ENCODE measurements at regions not wholly inside any gene's neighbourhood (a gene's known extent, or its start where the extent isn't known, plus 50 kb on each side); places are given as distances from the start of the nearest gene placed in this dataset.

GRCh38 chr10:3679950-3680629, 104.9 kb downstream of the KLF6 start:
- H3K4me3 Mint-ChIP-seq: no peak overlapping the region
- no peaks in the 10 kb centered on the region for H3K36me3 Mint-ChIP-seq
- H3K27ac Mint-ChIP-seq: no peak overlapping the region
- DNase-seq (ENCODE audit: low spot score in 2 of 2) (no peak), ATAC-seq (no peak)
- no peaks in the 10 kb centered on the region for H3K9me3 Mint-ChIP-seq
- H3K4me1 Mint-ChIP-seq: peaks cover 6% of the 10 kb centered on the region

- ATAC-seq: no peak
- Mint-ChIP-seq H3K27ac (no peak overlapping the region), H3K9me3 (no peaks in the 10 kb centered on the region), H3K4me3 (no peak overlapping the region), H3K4me1 (no peaks in the 10 kb centered on the region), H3K36me3 (no peaks in the 10 kb centered on the region)
- no peak for DNase-seq (ENCODE audit: low spot score in 2 of 2)
Measured at GRCh38 chr10:3678629-3679227, 106.3 kb downstream of the KLF6 start.

GRCh38 chr10:3676564-3676963, 108.4 kb downstream of the KLF6 start:
- no peak for ATAC-seq
- no peaks in the 10 kb centered on the region for H3K9me3 Mint-ChIP-seq
- H3K4me1 Mint-ChIP-seq: no peaks in the 10 kb centered on the region
- no peak overlapping the region for H3K27ac Mint-ChIP-seq
- DNase-seq (ENCODE audit: low spot score in 2 of 2): no peak
- H3K4me3 Mint-ChIP-seq: no peak overlapping the region
- H3K36me3 Mint-ChIP-seq: no peaks in the 10 kb centered on the region

GRCh38 chr10:3672220-3672619, 112.8 kb downstream of the KLF6 start:
- ATAC-seq (no peak), DNase-seq (ENCODE audit: low spot score in 2 of 2) (no peak)
- H3K4me1 Mint-ChIP-seq: peaks cover 31% of the 10 kb centered on the region
- H3K4me3 Mint-ChIP-seq: no peak overlapping the region
- no peaks in the 10 kb centered on the region for H3K36me3 Mint-ChIP-seq
- H3K27ac Mint-ChIP-seq: no peak overlapping the region
- no peaks in the 10 kb centered on the region for H3K9me3 Mint-ChIP-seq

- Mint-ChIP-seq H3K36me3 (no peaks in the 10 kb centered on the region), H3K27ac (no peak overlapping the region), H3K4me3 (no peak overlapping the region), H3K4me1 (peaks cover 38% of the 10 kb centered on the region), H3K9me3 (no peaks in the 10 kb centered on the region)
- ATAC-seq (no peak), DNase-seq (ENCODE audit: low spot score in 2 of 2) (no peak)
Measured at GRCh38 chr10:3671386-3671955, 113.5 kb downstream of the KLF6 start.

- ATAC-seq: peak; percentile 66
- no peaks in the 10 kb centered on the region for H3K36me3 Mint-ChIP-seq
- H3K4me3 Mint-ChIP-seq: peak overlapping the region; percentile 68
Measured at GRCh38 chr10:3668966-3669330, 116.1 kb downstream of the KLF6 start.

GRCh38 chr10:3668276-3668965, 116.6 kb downstream of the KLF6 start:
- DNase-seq (ENCODE audit: low spot score in 2 of 2) (peak; percentile 25 to 67), ATAC-seq (peak; percentile 88)
- Mint-ChIP-seq H3K27ac (peak overlapping the region; percentile 82), H3K4me1 (peaks cover 38% of the 10 kb centered on the region), H3K9me3 (no peaks in the 10 kb centered on the region), H3K4me3 (peak overlapping the region; percentile 68), H3K36me3 (no peaks in the 10 kb centered on the region)

More at GRCh38 chr10:3668966-3669330, 116.1 kb downstream of the KLF6 start:
- peak overlapping the region; percentile 82 for H3K27ac Mint-ChIP-seq
- no peaks in the 10 kb centered on the region for H3K9me3 Mint-ChIP-seq
- no peak for DNase-seq (ENCODE audit: low spot score in 2 of 2)
- H3K4me1 Mint-ChIP-seq: peaks cover 38% of the 10 kb centered on the region

GRCh38 chr10:3666525-3667302, 118.3 kb downstream of the KLF6 start:
- DNase-seq (ENCODE audit: low spot score in 2 of 2) (no peak), ATAC-seq (peak; percentile 52)
- Mint-ChIP-seq H3K9me3 (no peaks in the 10 kb centered on the region), H3K4me1 (peaks cover 38% of the 10 kb centered on the region), H3K4me3 (peak overlapping the region; percentile 56), H3K27ac (peak overlapping the region; percentile 67), H3K36me3 (no peaks in the 10 kb centered on the region)

GRCh38 chr10:3665316-3665908, 119.6 kb downstream of the KLF6 start:
- Mint-ChIP-seq H3K4me3 (no peak overlapping the region), H3K36me3 (no peaks in the 10 kb centered on the region), H3K9me3 (no peaks in the 10 kb centered on the region), H3K27ac (no peak overlapping the region), H3K4me1 (peaks cover 40% of the 10 kb centered on the region)
- ATAC-seq (no peak), DNase-seq (ENCODE audit: low spot score in 2 of 2) (no peak)

GRCh38 chr10:3662775-3663174, 122.2 kb downstream of the KLF6 start:
- no peak overlapping the region for H3K4me3 Mint-ChIP-seq
- peaks cover 17% of the 10 kb centered on the region for H3K4me1 Mint-ChIP-seq
- no peak for DNase-seq (ENCODE audit: low spot score in 2 of 2)
- no peak for ATAC-seq
- no peaks in the 10 kb centered on the region for H3K9me3 Mint-ChIP-seq
- H3K36me3 Mint-ChIP-seq: no peaks in the 10 kb centered on the region
- no peak overlapping the region for H3K27ac Mint-ChIP-seq

GRCh38 chr10:3661271-3661670, 123.7 kb downstream of the KLF6 start:
- no peak overlapping the region for H3K27ac Mint-ChIP-seq
- DNase-seq (ENCODE audit: low spot score in 2 of 2) (no peak), ATAC-seq (no peak)
- H3K4me3 Mint-ChIP-seq: no peak overlapping the region
- H3K9me3 Mint-ChIP-seq: no peaks in the 10 kb centered on the region
- peaks cover 6% of the 10 kb centered on the region for H3K4me1 Mint-ChIP-seq
- H3K36me3 Mint-ChIP-seq: no peaks in the 10 kb centered on the region

GRCh38 chr10:3660753-3661152, 124.3 kb downstream of the KLF6 start:
- Mint-ChIP-seq H3K36me3 (no peaks in the 10 kb centered on the region), H3K9me3 (no peaks in the 10 kb centered on the region), H3K27ac (no peak overlapping the region), H3K4me1 (peaks cover 7% of the 10 kb centered on the region), H3K4me3 (no peak overlapping the region)
- peak; percentile 70 for ATAC-seq
- no peak for DNase-seq (ENCODE audit: low spot score in 2 of 2)

GRCh38 chr10:3659203-3659917, 125.6 kb downstream of the KLF6 start:
- no peak overlapping the region for H3K4me3 Mint-ChIP-seq
- no peak overlapping the region for H3K27ac Mint-ChIP-seq
- ATAC-seq (no peak), DNase-seq (ENCODE audit: low spot score in 2 of 2) (no peak)
- H3K36me3 Mint-ChIP-seq: no peaks in the 10 kb centered on the region
- no peaks in the 10 kb centered on the region for H3K9me3 Mint-ChIP-seq
- H3K4me1 Mint-ChIP-seq: peaks cover 12% of the 10 kb centered on the region

GRCh38 chr10:3658766-3659165, 126.2 kb downstream of the KLF6 start:
- no peak overlapping the region for H3K4me3 Mint-ChIP-seq
- H3K9me3 Mint-ChIP-seq: no peaks in the 10 kb centered on the region
- no peaks in the 10 kb centered on the region for H3K36me3 Mint-ChIP-seq
- ATAC-seq (no peak), DNase-seq (ENCODE audit: low spot score in 2 of 2) (no peak)
- H3K27ac Mint-ChIP-seq: no peak overlapping the region
- H3K4me1 Mint-ChIP-seq: peaks cover 12% of the 10 kb centered on the region
